IMR-90 (cell line): ENCODE measurements at regions not wholly inside any gene's neighbourhood (a gene's known extent, or its start where the extent isn't known, plus 50 kb on each side); places are given as distances from the start of the nearest gene placed in this dataset.

ENCODE experiments used
- CHD1 ChIP-seq: IDR thresholded peaks from 2 replicates; pipeline ENCODE4 v1.6.1; 2012; ENCODE audit warnings: low read depth, low read length, improper control_type of control experiment
- MAZ ChIP-seq: IDR thresholded peaks from 2 replicates; pipeline ENCODE4 v1.6.1; 2012; ENCODE audit warnings: low read depth, mild to moderate bottlenecking, low read length, improper control_type of control experiment, moderate library complexity, borderline replicate concordance
- RAD21 ChIP-seq: IDR thresholded peaks from 2 replicates; pipeline ENCODE4 v1.6.1; 2012; ENCODE audit warnings: low read length, improper control_type of control experiment
- USF2 ChIP-seq: fragments of 150-350 bp; IDR thresholded peaks from 2 replicates; pipeline ENCODE4 v1.6.1; 2017; ENCODE audit warnings: mild to moderate bottlenecking, antibody characterized with exemption, low read length, low read depth
- TF ChIP-seq, protein P1 (sequence below): conservative IDR thresholded peaks from 2 replicates; pipeline ENCODE4 v1.5.1; 2012; ENCODE audit warnings: mild to moderate bottlenecking, low read depth, low read length, improper control_type of control experiment

DNA sequence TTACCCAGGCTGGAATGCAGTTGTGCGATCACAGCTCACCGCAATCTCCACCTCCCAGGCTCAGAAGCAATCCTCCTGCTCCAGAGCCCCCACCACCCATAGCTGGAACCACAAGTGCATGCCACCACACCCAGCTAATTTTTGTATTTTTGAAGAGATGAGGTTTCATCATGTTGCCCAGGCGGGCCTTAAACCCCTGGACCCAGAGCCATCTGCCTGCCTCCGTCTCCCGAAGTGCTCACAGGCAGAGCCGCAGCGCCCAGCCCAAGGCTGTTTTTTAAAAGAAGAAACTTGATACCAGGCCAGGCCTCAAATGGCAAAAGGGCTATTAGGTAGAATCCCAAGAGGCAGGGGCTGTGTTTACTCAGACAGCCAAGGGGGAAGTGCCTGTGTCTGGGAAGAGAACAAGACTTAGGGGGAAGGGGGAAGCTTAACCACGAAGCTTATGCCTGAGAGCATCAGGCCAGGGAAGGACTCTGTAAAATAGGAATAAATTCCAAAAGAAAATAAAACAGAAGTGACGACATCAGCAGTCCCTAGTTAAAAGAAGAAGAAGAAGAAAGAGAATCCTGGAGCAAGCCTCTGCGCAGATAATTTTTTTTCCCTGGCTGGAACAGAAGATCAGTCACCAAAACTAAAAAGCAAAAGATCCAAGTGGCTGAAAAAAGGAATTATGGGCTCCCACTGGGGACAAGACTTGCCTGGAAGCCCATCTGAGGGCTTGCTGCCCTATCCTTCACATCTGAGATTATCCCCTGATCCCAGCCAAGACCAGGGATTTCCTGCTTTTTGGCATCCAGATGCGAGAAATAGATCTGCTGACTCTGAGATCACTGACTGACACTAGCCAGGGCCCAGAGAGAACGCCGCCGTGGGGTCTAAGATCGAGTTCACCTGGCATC, 170.5 kb downstream of the NDUFA12 start:
- TF ChIP-seq CHD1 (no peak), RAD21 (no peak), MAZ (no peak), USF2 (no peak)
- TF ChIP-seq, protein P1, sequence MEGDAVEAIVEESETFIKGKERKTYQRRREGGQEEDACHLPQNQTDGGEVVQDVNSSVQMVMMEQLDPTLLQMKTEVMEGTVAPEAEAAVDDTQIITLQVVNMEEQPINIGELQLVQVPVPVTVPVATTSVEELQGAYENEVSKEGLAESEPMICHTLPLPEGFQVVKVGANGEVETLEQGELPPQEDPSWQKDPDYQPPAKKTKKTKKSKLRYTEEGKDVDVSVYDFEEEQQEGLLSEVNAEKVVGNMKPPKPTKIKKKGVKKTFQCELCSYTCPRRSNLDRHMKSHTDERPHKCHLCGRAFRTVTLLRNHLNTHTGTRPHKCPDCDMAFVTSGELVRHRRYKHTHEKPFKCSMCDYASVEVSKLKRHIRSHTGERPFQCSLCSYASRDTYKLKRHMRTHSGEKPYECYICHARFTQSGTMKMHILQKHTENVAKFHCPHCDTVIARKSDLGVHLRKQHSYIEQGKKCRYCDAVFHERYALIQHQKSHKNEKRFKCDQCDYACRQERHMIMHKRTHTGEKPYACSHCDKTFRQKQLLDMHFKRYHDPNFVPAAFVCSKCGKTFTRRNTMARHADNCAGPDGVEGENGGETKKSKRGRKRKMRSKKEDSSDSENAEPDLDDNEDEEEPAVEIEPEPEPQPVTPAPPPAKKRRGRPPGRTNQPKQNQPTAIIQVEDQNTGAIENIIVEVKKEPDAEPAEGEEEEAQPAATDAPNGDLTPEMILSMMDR = no peak
